HG03025 (cell line): ENCODE measurements at regions not wholly inside any gene's neighbourhood (a gene's known extent, or its start where the extent isn't known, plus 50 kb on each side); places are given as distances from the start of the nearest gene placed in this dataset.
"Not testable (repeated sequence)": the region's sequence is repeated elsewhere in the genome, so short reads cannot be mapped to it uniquely, and the experiment has no call there.

Experiments
- ATAC-seq: cut with Tn5 transposase; IDR thresholded peaks from one replicate; pipeline ENCODE4 v1.9.1; 2021; ENCODE audit warnings: mild to moderate bottlenecking, moderate library complexity; ENCODE audit not compliant: unreplicated experiment, low FRiP score

GRCh38 chr17:71099003-71099714 is 929.8 kb downstream of the KCNJ2 start:
- no peak for ATAC-seq

GRCh38 chr17:71102777-71103176 is 933.4 kb downstream of the KCNJ2 start:
- ATAC-seq: no peak

- no peak for ATAC-seq
These were observed 934.9 kb downstream of the KCNJ2 start for GRCh38 chr17:71104225-71104624.

GRCh38 chr17:71106056-71106455 is 936.7 kb downstream of the KCNJ2 start:
- ATAC-seq: not testable (repeated sequence)

- ATAC-seq: no peak
These were observed 937.8 kb downstream of the KCNJ2 start for GRCh38 chr17:71107136-71107535.

GRCh38 chr17:71109697-71110096 is 940.4 kb downstream of the KCNJ2 start:
- no peak for ATAC-seq

- no peak for ATAC-seq
These were observed 941.0 kb downstream of the KCNJ2 start for GRCh38 chr17:71110326-71110725.

GRCh38 chr17:71111460-71111859 is 942.1 kb downstream of the KCNJ2 start:
- ATAC-seq: no peak

GRCh38 chr17:71111934-71112333 is 942.6 kb downstream of the KCNJ2 start:
- ATAC-seq: no peak

- ATAC-seq: no peak
These were observed 944.0 kb downstream of the KCNJ2 start for GRCh38 chr17:71113347-71113746.

GRCh38 chr17:71114911-71115668 is 945.8 kb downstream of the KCNJ2 start:
- no peak for ATAC-seq

- ATAC-seq: no peak
These were observed 946.3 kb downstream of the KCNJ2 start for GRCh38 chr17:71115669-71115972.

GRCh38 chr17:71117466-71117865 is 948.1 kb downstream of the KCNJ2 start:
- no peak for ATAC-seq

GRCh38 chr17:71118039-71118438 is 948.7 kb downstream of the KCNJ2 start:
- no peak for ATAC-seq

GRCh38 chr17:71127416-71127815 is 958.1 kb downstream of the KCNJ2 start:
- ATAC-seq: no peak

GRCh38 chr17:71142333-71142732 is 973.0 kb downstream of the KCNJ2 start:
- no peak for ATAC-seq

- no peak for ATAC-seq
These were observed 975.3 kb upstream of the SOX9 start for GRCh38 chr17:71145486-71145885.

GRCh38 chr17:71147906-71148305 is 972.9 kb upstream of the SOX9 start:
- no peak for ATAC-seq

GRCh38 chr17:71149607-71150006 is 971.2 kb upstream of the SOX9 start:
- ATAC-seq: no peak

GRCh38 chr17:71157297-71157696 is 963.5 kb upstream of the SOX9 start:
- ATAC-seq: no peak

- ATAC-seq: no peak
These were observed 962.4 kb upstream of the SOX9 start for GRCh38 chr17:71158437-71158836.

GRCh38 chr17:71163121-71163812 is 957.6 kb upstream of the SOX9 start:
- no peak for ATAC-seq
